ENCODE measurements at regions not wholly inside any gene's neighbourhood (a gene's known extent, or its start where the extent isn't known, plus 50 kb on each side); places are given as distances from the start of the nearest gene placed in this dataset.

GRCh38 chr4:147042046-147042445, 96.4 kb upstream of the TTC29 start:
- TF ChIP-seq, protein P1, sequence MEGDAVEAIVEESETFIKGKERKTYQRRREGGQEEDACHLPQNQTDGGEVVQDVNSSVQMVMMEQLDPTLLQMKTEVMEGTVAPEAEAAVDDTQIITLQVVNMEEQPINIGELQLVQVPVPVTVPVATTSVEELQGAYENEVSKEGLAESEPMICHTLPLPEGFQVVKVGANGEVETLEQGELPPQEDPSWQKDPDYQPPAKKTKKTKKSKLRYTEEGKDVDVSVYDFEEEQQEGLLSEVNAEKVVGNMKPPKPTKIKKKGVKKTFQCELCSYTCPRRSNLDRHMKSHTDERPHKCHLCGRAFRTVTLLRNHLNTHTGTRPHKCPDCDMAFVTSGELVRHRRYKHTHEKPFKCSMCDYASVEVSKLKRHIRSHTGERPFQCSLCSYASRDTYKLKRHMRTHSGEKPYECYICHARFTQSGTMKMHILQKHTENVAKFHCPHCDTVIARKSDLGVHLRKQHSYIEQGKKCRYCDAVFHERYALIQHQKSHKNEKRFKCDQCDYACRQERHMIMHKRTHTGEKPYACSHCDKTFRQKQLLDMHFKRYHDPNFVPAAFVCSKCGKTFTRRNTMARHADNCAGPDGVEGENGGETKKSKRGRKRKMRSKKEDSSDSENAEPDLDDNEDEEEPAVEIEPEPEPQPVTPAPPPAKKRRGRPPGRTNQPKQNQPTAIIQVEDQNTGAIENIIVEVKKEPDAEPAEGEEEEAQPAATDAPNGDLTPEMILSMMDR (optimal IDR thresholded peaks at IDR 0.05 in 1 of 3, IDR thresholded peaks at IDR 0.05 in 1 of 3, conservative IDR thresholded peaks at IDR 0.05 in 1 of 3; ENCODE audit: extremely low read depth in 1 of 3, insufficient read depth in 2 of 3, low read length in 3 of 3) = no peak
- no peak for TF ChIP-seq EZH2 (IDR thresholded peaks at IDR 0.05; ENCODE audit: low read length)
